NOMO-1 treated with DMSO at 0.1 percent for 48 hours (cell line): ENCODE measurements at regions not wholly inside any gene's neighbourhood (a gene's known extent, or its start where the extent isn't known, plus 50 kb on each side); places are given as distances from the start of the nearest gene placed in this dataset.
"Not testable (repeated sequence)": the region's sequence is repeated elsewhere in the genome, so short reads cannot be mapped to it uniquely, and the experiment has no call there.

Experiments
- DNase-seq: peaks from one replicate; lab custom pipeline; 2025; ENCODE audit not compliant: unreplicated experiment; lab: John Stamatoyannopoulos, UW

DNA sequence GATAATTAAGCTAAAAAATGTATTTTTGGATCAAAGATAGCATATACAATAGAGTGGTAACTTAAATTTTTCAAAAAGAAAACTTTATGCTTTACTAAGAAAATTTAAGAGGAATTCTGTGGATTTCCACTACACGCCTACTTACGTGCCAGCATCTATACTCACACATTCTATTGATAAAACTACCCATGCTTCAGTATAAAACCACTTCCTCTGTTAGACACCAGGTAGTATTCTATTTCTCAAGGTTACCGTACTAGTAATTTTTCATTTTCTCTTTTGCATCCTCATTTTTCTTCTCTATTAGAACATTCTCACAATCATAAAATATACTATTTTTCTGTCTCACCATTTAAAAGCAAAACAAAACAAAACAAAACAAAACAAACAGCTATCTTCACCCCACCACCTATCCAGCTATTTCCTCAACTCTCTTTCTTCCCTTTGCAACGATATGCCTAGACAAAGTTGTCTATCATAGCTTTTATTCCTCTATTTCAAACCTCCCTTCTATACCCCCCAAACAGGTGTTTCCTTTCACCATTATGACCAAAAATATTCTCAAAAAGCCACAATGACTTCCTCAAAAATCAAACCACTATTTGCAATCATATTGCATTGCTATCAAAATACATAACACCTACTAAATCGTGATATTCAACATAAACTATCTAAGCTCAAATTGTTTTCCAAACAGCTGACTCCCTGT lies 1652.0 kb downstream of the MRPL39 start:
- DNase-seq, result peak; percentile 25

DNA sequence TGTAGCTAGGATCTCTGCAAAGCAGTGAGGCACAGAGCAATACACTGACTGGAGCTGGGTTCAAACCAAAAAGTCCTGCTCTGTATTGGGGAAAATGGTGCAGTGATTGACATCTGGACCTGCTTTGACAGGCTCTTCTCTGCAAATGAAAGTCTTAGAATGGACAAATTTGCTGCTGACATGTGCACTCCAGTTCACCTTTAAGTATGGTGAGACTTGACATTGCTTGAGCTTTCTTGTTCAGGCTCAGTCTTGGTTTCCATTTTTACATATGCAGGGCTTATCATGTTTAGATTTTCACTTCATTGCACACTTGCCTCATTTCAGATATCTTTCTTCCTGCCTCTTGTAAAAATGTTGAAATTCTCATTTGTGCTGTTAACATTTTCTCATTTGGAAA lies 1655.0 kb downstream of the MRPL39 start:
- no peak for DNase-seq

DNA sequence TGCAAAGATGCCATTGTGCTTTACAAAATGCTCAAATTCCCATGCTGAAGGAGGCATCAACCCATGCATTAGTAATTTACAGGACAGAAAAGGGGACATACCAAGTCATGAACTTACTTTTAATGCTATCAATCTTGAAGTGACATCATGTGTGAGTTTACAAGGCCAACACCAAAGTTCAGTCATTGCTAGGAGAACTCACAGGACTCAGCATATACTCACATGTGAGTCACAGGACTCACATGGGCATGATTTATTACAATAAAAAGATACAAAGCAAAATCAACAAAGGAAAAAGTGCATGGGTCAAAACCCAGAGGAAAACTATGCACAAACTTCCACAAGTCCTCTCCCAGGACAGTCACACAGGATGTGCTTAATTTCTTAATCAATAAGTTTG lies 1656.0 kb downstream of the MRPL39 start:
- no peak for DNase-seq

DNA sequence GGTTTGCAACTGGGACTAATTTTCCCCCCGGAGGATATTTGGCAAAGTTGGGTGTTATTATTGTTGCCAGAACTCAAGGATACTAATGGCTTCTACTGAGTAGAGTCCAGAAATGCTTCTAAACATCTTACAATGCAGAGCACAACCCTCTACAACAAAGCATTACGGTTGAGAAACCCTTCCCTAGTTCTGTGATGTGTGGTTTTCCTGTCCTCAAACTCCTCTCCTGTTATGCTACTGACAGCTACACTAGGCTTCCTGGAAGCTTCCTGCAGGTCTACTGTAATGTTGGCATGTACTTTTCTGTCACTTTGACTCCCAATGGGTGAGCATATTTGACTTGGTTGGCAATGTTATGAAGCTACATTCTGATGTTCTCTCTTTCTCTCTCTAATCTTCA lies 1656.9 kb downstream of the MRPL39 start:
- DNase-seq, result no peak

DNA sequence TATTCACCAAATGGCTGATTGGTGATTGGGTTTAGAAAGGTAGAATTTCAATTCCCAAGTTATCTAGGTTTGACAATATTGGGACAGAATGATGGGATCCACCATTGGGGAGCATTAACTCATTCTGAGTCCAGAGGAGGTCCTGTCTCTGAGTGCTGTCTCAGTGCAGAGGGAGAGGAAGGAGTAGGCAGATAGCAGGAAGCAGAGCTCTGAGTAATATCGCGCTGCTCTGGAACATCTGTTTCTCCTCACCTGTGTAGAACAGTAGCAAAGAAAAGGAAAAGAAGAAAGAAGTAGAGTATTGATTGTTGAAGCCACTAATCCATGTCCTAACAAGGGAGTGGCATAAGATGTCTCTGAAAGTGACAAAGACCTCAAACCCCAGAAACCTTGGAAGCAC lies 1657.8 kb downstream of the MRPL39 start:
- DNase-seq, result no peak

DNA sequence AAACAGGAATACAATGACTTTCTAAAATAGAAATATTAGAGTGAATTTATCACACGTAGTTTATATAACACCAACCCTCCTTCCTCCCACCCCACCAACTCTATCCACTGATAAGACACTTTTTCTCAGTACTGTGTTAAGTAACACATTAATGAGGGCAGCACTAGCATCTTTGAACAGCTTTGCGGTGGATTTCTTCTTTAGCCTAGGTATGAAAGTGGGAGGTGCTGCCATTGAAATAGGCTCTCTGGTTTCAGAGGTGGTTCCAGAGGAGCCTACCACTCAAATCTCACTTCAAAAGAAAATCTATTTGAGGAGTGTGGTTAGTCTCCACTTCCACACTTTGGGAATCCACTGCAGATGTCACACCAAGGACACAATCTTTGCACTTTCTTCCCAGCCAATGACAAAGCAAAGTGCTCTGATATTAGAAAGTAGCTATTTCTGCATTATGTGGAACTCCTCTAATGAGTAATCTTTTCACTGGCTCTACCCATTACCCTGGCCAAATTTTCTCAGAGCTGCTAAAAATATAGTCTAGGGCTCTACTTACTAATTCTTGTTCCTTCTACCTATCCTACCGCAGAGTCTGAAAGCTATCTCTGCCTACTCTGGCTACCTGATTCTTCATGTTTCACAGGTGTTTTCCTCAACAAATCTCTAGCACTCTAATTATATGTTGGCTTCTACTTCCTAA lies 1667.8 kb downstream of the MRPL39 start:
- no peak for DNase-seq

DNA sequence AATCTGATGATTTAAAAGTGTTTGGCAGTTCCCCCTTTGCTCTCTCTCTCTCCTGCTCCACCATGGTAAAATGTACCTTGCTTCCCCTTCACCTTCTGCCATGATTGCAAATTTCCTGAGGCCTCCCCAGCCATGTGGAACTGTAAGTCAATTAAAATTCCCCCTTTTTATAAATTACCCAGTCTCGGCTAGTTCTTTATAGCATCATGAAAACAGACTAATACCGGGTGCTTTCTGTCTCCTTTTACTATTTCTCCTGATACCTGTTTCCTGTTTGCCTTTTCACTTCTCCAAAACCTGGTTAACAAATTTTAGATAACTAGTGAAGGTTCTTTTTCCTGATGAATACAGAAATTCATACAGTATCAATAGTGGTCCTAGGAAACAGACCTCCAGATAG lies 1670.3 kb downstream of the MRPL39 start:
- no peak for DNase-seq

DNA sequence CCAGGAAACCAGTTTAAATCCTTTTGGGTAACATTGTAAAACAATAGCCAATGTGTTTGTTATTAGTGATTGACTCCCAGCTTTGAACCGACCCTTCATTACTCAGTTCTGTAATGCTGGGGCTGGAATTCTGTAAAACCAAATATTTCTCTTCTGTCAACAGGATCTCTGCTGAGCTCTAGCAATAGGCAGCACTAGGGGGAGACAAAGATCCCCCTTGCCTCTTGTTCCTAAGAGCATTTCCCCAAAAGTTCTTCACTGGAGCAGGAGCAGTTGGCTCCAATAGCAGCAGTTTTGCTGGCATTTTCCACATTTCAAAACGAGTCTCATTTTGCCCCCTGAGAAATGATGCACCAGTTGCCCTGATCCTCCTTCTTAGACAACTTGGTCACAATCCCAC lies 1671.1 kb downstream of the MRPL39 start:
- DNase-seq, result peak; percentile 18

DNA sequence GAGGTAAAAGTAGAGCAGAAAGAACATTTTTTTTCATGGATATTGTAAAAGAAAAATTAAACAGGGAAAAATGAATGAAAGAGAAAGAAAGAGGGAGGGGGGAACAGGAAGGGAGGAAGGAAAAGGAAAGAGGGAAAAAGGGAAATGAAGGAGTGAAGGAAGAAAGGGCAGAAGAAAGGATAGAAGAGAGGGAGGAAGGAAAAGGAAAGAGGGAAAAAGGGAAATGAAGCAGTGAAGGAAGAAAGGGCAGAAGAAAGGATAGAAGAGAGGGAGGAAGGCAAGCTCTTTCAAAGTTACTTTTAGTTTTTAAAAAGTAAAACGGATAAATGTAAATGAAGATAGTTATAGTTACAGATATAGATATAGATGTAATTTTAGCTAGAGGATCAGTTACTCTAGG lies 1676.7 kb downstream of the MRPL39 start:
- no peak for DNase-seq

DNA sequence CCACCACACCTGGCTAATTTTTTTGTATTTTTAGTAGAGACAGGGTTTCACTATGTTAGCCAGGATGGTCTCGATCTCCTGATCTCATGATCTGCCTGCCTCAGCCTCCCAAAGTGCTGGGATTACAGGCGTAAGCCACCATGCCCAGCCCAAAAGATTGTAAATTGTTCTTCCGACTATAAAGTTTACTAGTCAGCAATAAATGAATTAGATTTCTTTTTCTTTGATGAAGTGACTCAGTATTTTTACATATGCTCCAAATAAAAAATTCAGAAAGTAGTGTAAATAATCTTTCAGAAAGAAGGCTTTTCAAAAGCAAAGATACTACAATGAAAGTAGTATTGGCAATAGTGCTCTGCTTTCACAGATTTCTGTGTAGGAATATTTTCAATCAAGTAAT lies 1680.9 kb downstream of the MRPL39 start:
- DNase-seq, result not testable (repeated sequence)

DNA sequence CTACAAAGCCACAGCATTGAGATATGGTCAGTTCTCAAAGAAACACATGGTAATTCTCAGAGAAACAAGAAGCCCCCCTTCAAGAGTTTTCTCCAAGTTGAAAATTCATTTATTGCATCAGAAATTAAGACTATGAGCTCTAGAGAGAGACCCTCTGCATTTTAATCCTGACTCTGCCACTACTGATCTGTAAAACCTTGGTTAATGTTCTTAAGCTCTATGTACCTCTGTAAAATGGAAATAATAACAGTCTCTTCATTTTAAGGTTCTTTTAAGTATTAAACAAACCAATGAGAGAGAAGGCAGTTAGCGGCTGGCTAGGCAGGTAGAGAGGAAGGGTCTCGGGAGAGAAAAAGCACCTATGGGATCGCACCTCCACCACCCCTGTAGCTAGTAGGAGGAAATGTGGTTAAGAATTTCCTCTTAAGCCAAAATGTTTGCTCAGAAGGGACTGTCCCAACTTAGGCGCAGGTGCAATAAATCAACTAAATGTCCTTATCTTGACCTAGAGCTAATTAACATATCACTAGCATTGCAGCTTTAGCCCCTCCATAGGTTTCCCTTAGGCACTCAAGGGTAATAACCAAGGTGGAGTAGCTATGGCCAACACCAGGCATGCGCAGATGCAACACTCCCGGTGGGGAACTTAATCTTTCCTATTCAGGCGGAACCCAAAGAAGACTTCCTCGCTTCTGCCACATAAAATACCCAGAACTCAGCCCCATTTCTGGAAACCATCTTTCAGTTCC lies 1685.4 kb downstream of the MRPL39 start:
- DNase-seq, result no peak

DNA sequence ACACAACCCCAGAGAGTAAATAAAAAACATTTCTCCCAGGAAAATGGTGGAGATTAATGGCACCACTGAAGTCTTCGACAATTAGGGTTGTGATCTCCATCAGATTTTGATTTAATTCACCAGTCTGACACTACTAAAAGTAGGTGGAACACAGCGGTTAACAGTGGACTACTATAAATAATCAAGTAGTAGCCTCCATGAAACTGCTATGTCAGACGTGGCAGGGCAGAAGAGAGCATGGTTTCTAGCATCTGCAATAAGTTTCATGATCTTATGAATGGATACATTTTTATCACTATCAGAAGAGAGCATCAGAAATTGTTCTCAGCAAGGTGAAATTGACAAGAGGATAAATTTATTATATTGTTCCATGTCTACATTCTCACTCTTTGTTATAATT lies 1706.6 kb downstream of the MRPL39 start:
- DNase-seq, result no peak

DNA sequence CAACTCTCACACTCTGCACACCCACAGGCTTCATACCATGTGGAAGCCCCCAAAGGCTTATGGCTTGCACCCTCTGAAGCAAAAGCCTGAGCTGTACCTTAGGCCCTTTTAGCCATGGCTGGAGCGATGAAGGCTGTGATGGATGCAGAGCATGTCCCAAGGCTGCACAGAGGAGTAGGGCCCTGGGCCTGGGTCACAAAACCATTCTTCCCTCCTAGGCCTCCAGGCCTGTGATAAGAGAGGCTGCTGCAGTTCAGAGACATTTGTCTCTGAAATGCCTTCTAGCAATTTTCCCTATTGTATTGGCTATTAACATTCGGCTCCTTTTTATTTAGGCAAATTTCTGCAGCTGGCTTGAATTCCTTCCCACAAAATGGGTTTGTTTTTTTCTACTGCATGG lies 1707.7 kb downstream of the MRPL39 start:
- no peak for DNase-seq

DNA sequence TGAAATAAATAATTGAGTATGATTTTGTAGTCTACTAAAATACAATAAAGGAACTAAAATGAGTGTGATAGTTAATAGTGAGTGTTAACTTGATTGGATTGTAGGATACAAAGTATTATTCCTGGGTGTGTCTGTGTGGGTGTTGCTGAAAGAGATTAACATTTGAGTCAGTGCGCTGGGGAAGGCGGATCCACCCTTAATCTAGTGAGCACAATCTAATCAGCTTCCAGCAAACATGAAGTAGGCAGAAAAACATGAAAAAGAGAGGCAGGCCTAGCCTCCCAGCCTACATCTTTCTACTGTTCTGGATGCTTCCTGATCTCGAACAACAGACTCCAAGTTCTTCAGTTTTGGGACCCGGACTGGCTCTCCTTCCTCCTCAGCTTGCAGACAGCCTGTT lies 1716.6 kb downstream of the MRPL39 start:
- DNase-seq, result no peak

DNA sequence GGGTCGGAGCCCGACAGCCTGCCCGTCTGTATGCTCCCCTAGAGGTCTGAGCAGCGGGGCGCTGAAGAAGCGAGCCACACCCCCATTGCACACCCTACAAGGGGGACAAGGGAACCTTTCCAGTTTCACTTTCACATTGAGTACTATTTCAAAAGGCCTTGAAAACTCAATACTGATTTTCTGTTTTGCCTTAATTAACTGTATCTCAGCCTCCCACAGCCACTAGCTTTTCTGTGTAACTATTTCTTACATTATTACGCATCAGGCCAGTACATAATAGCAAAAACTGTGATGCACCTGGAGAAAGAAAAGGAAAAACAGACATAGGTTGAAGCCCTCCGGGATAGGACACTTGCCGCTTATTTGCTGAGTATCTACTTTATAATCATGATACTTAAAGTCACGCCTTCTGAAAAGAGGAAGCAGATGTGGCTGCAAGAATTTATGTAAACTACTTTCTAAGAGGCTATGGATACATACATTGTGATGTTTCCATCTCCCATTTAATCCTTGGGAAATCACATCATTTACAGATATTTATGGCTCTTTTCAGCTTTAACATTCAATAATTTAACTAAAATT lies 1719.5 kb downstream of the MRPL39 start:
- peak; percentile 78 for DNase-seq

DNA sequence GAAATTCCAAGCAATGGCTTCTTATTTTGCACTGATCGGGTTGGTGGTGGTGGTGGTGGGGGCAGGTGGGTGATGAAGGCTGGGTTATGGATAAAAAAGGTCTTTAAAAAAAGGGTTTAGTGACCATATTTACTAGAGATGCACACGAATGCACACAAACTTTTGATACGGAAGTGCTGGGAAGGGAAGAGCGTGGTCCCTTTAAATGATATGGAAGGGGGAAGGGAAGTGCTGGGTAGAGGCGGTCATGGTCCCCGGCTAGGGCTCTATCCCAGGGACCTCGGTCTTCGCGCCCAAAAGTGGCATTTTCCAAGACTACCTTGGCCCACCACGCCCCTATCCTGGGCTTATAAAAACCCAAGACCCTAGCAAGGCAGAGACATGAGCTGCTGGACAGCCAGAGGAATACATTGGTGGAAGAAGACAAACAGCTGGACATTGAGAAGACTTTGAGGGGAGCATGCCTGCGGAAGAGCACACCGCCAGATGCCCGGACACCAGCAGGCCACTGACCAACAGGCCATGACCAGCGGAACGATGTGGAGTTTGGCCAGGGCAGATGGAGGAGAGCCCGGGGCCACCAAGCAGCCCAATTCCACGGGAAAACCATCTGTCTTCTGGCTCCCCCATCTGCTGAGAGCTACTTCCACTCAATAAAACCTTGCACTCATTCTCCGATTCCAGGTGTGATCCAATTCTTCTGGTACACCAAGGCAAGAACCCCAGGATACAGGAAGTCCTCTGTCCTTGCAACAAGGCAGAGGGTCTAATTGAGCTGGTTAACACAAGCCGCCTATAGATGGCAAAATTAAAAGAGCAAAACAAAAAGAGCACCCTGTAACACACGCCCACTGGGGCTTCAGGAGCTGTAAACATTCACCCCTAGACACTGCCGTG lies 1720.2 kb downstream of the MRPL39 start:
- DNase-seq, result no peak

DNA sequence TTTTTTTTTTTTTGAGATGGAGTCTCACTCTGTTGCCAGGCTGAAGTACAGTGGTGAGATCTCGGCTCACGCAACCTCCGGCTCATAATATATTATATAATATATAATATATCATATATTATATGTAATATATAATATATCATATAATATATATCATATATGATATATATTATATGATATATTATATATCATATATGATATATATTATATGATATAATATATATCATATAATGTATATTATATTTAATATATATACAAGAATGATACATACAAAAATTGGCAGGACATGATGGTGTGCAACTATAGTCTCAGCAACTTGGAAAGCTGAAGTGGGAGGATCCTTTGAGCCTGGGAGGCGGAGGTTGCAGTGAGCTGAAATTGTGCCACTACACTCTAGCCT lies 1725.5 kb downstream of the MRPL39 start:
- DNase-seq, result no peak

DNA sequence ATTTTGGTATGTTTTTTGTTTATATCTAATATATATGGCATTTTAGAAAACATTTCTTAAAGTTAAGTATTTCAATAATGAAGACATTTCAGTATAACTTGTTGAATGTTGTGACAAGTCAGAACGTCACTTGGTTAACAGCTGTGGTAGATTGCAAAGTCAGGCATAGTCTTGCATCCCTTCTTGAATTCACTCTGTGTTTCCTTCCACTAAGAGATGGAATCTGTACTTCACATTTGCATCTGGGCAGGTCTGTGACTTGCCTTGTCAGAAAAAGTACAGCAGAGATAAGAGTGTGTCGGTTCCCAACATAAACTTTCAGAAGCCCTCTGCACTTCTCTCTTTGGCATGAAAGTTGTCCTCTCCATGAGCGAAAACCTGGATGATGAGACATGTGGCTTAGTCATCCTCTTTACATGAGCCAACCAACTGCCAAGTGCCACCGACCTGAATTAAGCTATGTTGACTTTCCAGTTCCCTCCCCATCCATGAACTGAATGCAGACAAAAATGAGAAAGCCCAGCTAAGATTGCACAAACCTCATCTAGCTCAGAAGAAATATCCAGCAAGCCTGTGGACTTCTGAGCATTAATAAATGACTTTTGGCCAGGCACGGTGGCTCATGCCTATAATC lies 1730.2 kb downstream of the MRPL39 start:
- no peak for DNase-seq

DNA sequence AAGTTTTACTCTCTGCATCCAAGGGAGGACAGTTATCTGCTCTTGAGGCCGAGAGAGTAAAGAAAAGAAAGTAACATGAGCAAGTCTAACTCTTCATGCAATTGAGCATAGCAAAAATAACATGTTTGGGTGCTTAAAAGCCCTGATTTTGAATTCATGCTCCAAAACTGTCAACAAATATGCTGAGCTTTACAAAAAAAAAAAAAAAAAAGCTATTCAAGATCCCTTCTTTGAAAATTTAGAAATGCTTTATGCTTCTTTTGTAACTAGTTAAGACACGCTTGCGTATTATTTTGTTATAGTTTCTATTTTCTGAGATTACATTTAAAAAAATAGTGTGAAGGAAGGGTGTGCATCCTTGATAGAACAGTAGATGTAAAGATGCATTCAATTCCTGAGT lies 1733.0 kb downstream of the MRPL39 start:
- no peak for DNase-seq

DNA sequence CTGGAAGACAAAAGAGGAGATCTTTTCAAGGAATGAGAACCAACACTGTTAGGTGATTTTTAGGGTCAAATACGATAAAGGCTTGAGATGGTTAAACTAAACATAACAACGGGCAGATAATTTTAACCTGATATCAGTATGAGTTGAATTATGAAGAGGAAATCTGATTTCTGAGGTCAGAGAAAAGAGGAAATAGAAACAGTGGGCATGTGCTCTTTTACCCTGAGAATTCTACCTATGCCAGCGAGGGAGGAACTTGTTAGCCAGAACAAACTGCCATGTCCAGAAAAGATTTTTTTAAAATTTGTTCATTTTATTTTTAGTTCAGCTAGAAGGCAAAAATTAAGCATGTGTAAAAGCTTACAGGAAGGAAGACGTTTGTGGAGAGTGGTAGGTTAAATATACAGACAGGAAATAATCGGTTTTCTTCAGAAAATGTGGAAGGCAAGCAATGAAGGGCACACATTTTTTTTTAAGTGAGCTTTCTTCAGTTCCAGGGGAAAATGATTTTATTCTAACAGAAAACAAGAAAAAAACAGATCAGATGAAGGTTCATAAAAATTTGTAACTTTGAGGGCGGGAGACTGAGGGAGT lies 1745.3 kb downstream of the MRPL39 start:
- DNase-seq, result peak; percentile 73
